ENCODE measurements at regions not wholly inside any gene's neighbourhood (a gene's known extent, or its start where the extent isn't known, plus 50 kb on each side); places are given as distances from the start of the nearest gene placed in this dataset.

DNA sequence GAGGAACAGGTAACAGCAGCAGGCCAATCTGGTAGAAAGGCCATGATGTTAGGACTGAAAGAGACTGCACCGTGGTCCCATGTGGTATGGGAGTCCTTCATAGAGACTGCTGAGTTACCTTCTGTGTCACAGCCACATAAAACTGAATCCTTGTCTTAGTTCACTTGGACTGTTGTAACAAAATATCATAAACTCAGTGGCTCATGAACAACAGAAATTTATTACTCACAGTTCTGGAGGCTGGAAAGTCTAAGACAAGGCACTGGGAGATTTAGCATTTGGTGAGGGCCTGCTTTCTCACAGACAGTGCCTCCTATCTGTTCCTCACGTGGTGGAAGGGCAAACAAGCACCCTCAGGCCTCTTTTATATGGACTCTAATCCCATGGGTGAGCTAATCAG, 67.5 kb downstream of the CD2 start:
- no peak for ATAC-seq
- intact Hi-C loops (cut with micrococcal nuclease; ENCODE audit: unreplicated experiment) (no loop called here), in situ Hi-C loops (cut with MboI) (loop anchor here (5.0 kb wide), 1 partner anchor 84 kb away; no protein-coding TSS in a partner anchor)
- no peak overlapping the region for H3K9ac ChIP-seq (ENCODE audit: control insufficient read depth, insufficient read depth, low read length)
- no peak for TF ChIP-seq RBBP5 (conservative IDR thresholded peaks at IDR 0.05)
- TF ChIP-seq, protein P1, sequence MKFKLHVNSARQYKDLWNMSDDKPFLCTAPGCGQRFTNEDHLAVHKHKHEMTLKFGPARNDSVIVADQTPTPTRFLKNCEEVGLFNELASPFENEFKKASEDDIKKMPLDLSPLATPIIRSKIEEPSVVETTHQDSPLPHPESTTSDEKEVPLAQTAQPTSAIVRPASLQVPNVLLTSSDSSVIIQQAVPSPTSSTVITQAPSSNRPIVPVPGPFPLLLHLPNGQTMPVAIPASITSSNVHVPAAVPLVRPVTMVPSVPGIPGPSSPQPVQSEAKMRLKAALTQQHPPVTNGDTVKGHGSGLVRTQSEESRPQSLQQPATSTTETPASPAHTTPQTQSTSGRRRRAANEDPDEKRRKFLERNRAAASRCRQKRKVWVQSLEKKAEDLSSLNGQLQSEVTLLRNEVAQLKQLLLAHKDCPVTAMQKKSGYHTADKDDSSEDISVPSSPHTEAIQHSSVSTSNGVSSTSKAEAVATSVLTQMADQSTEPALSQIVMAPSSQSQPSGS (IDR thresholded peaks at IDR 0.05; ENCODE audit: low read length) = no peak
- no peak for TF ChIP-seq MEF2B (IDR thresholded peaks at IDR 0.05; ENCODE audit: partially characterized antibody, poor library complexity, severe bottlenecking)
- TF ChIP-seq ASH2L (IDR thresholded peaks at IDR 0.05; ENCODE audit: borderline replicate concordance, low read depth) = no peak
- no peak for TF ChIP-seq POLR2AphosphoS2 (IDR thresholded peaks at IDR 0.05; ENCODE audit: low read depth, low read length)
- CTCF ChIA-PET = no interaction called here
- no peaks in the 10 kb centered on the region for H3K9me3 ChIP-seq (replicated peaks; ENCODE audit: control insufficient read depth, insufficient read depth, low read length)
- SMC1A ChIA-PET (ENCODE audit: uncharacterized antibody, unreplicated experiment) = no interaction called here
- H3K27me3 ChIP-seq (replicated peaks in 1 of 2; ENCODE audit: control insufficient read depth in 2 of 2, insufficient read depth in 2 of 2, low read length in 1 of 2) = no peaks in the 10 kb centered on the region; a peak in 1 of 4 replicates
- peaks cover 13% of the 10 kb centered on the region for H3K4me1 ChIP-seq (ENCODE audit: control insufficient read depth, insufficient read depth, low read length)
- no peaks in the 10 kb centered on the region for H3K36me3 ChIP-seq (ENCODE audit: control insufficient read depth in 2 of 2, insufficient read depth in 2 of 2, low read length in 1 of 2)
- FAIRE-seq = no peak
- DNase-seq (ENCODE audit: low read depth, low spot score) = no peak
- no peak overlapping the region for H3K27ac ChIP-seq (ENCODE audit: control insufficient read depth, insufficient read depth)
- POLR2A ChIA-PET = no interaction called here
- no peak overlapping the region for H3K4me2 ChIP-seq (ENCODE audit: control insufficient read depth, insufficient read depth)
- BruUV-seq (replicated peaks) = no TSS peak
- no peaks in the 10 kb centered on the region for H4K20me1 ChIP-seq (ENCODE audit: control insufficient read depth, insufficient read depth)
- RAD21 ChIA-PET (ENCODE audit: unreplicated experiment) = no interaction called here
- no peaks in the 10 kb centered on the region for H3K79me2 ChIP-seq (ENCODE audit: control insufficient read depth, insufficient read depth, low read length)
- 47% methylated on average over 2 of the region's 2 CpGs for WGBS (ENCODE audit: insufficient coverage, insufficient replicate concordance, low lambda C conversion rate, missing lambda C conversion rate)
- H2AFZ ChIP-seq (ENCODE audit: control insufficient read depth, low read depth, low read length) = no peak overlapping the region
- no peak overlapping the region for H3K4me3 ChIP-seq

Measured in GM12878 (cell line).